IPS-NIHi7 (cell line): ENCODE measurements at regions not wholly inside any gene's neighbourhood (a gene's known extent, or its start where the extent isn't known, plus 50 kb on each side); places are given as distances from the start of the nearest gene placed in this dataset.
A peak's percentile ranks its signal among the peaks of the same experiment; 100 is the strongest.

Experiments used
- DNase-seq: peaks from one replicate; pipeline ENCODE4 v3.0.0; 2012; ENCODE audit warnings: mixed read lengths; ENCODE audit errors: extremely low spot score

DNA sequence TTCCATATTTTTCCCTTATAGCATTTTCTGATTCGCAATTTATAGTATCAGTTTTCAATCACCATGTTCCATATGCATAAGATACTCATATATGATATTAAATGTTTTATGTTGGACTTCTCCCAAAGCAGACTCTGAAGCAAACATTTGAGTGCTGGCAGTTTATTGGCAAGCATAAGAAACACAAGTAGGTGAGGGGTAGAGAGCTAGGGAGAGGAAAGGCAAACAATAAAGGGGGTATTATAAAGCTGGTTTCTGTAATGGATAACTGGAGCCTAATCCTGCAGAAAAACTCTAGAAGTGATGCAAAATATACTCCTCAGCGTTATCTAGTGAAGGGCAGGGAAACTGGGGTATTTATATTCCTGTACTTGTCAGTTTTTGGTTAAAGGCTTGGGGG, 491.5 kb upstream of the TGFBR2 start:
- no peak for DNase-seq

DNA sequence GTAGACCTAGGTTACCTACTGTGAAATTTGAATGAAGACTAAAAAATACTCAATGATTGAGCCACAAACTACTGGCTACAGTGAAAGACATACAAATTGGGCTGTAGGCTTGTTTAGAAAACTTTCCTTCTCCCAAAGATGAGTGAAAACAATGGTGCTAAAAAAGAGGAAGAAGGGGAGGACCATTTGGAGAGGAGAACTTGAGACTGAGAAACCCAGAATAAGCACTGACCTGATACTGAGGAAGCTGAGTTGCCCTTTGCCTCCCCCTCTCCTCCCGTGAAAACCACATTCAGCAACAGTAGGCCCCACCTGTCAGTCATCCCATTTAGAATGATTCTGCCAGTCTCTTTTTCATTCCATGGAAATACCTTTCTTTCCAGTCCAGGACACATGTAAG, 484.0 kb upstream of the TGFBR2 start:
- no peak for DNase-seq

DNA sequence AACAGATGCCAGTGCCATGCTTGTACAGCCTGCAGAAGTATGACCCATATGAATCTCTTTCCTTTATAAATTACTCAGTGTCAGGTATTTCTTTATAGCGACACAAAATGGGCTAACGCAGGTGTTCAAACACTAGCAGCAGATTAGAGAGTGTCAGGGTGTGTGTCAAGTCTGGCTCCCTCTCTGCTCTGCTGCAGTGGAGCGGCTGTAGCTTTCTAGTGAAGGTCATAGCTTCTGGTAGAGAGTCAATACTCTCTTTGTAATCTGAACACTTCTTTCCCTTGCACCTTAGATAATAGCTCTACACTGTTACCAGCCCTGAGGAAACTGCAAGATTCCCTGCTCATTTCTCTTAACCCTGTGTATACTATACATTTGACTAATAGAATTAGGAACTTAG, 483.2 kb upstream of the TGFBR2 start:
- DNase-seq = no peak

GRCh38 chr3:30123755-30124154, 482.6 kb upstream of the TGFBR2 start:
- DNase-seq = no peak

DNA sequence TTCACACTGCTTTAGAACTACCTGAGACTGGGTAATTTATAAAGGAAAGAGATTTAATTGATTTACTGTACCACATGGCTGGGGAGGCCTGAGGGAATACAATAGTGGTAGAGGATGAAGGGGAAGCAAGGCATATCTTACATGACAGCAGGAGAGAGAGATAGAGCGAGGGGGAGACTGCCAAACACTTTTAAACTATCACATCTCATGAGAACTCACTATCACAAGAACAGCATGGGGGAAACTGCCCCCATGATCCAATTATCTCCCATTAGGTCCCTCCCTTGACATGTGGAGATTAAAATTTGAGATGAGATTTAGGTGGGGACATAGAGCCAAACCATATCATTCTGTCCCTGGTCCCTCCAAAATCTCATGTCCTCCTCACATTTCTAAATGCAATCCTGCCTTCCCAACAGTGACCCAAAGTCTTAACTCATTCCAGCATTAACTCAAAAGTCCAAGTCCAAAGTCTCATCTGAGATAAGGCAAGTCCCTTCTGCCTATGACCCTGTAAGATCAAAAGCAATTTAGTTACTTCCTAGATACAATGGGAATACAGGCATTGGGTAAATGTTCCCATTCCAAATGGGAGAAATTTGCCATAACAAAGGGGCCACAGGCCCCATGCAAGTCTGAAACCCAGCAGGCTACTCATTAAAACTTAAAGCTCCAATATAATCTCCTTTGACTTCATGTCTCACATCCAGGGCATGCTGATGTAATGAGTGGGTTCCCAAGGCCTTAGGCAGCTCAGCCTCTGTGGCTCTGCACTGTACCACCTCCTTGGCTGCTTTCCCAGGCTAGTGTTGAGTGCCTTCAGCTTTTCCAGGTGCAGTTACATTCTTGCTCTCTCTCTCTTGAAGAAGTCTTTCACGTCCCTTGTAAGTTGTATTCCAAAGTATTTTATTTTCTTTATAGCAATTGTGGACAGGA, 481.7 kb upstream of the TGFBR2 start:
- no peak for DNase-seq

- no peak for DNase-seq
These were observed 476.6 kb upstream of the TGFBR2 start for GRCh38 chr3:30129765-30130164.

GRCh38 chr3:30130391-30130790, 476.0 kb upstream of the TGFBR2 start:
- DNase-seq = no peak

GRCh38 chr3:30131191-30131590, 475.2 kb upstream of the TGFBR2 start:
- DNase-seq = no peak

GRCh38 chr3:30135190-30135589, 471.2 kb upstream of the TGFBR2 start:
- peak; percentile 15 for DNase-seq

DNA sequence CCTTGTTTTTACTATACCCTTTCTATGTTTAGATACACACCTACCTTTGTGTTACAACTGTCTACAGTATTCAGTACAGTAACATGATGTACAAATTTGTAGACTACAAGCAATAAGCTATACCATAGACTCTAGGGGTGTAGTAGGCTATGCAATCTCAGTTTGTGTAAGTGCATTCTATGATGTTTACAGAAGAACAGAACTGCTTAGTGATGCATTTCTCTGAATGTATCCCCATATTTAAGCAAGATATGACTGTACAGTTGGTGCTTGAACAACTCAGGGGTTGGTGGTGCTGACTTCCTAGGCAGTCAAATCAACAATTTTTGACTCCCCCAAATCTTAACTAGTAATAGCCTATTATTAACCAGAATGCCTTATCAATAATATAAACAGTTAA, 467.1 kb upstream of the TGFBR2 start:
- no peak for DNase-seq

GRCh38 chr3:30140356-30141075, 465.9 kb upstream of the TGFBR2 start:
- no peak for DNase-seq

- no peak for DNase-seq
These were observed 465.2 kb upstream of the TGFBR2 start for GRCh38 chr3:30141178-30141581.

DNA sequence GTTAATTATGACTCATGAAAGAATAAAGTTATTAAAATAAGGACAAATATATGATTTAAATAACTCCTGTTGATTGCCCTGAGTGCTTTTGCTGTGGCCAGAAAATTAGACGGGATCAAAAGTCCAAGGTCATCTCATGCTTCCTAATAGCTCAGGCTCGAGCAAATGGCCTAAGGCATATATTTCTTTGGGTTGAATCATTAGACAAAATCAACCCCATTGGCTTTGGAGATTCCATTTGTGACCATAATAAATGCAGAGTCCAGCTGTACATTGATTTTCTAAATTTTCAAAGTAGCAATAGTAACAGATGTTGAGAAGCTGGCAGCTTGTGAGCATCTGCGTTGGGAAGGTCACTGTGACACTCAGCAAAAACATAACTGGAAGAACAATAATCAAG, 464.5 kb upstream of the TGFBR2 start:
- no peak for DNase-seq

DNA sequence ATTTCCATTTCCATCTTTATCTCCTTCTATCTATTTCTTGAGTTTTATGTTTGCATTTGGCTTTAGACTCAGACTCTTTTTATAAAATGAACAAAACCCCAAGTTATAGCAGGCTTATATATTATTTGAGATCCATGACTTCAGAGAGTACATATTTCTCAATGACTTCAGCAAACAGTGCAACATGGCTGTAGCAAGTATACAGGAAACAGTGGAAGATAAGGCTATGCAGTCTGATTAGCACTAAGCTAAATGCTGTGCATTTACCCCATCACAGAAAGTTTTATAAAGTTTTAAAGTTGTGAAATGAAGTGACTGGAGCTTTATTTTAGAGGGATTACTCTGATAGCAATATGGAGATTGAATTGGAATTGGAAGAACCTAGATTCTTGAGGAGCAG, 463.5 kb upstream of the TGFBR2 start:
- no peak for DNase-seq

DNA sequence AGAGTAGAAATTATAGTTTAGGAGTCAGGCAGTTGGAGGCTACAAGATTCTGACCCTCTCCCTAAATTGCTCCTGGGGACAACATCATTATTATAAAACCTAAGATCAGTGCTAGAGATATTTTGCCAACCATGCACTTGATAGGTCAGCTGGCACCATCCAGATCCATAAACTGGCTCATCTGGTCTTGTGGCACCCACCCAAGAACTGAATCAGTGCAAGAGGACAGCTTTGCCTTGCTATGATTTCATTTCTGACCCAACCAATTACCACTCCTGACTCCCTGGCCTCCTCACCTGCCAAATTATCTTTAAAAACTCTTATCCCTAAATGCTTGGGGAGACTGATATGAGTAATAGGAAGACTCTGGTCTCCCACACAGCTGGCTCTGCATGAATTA, 461.1 kb upstream of the TGFBR2 start:
- no peak for DNase-seq

- no peak for DNase-seq
These were observed 459.4 kb upstream of the TGFBR2 start for GRCh38 chr3:30146978-30147377.

DNA sequence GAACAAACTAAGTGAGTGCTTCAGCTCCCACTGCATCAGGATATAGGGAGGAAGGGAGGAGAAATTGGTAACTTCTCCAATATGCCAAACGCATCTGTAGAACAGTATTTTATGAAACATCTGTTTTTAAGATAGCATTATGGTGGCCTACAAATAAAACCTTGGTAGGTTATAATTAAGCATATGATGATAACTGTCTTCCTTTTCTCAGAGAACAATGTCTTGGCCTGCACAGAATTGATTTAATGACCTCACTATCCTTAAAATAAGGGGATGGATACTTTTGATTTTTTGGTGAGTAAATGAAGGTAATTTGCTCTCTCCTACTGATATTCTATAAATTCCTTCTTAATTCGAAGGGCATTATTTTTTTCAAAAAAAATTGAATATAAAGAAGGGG, 451.5 kb upstream of the TGFBR2 start:
- no peak for DNase-seq

GRCh38 chr3:30155755-30156154, 450.6 kb upstream of the TGFBR2 start:
- no peak for DNase-seq

DNA sequence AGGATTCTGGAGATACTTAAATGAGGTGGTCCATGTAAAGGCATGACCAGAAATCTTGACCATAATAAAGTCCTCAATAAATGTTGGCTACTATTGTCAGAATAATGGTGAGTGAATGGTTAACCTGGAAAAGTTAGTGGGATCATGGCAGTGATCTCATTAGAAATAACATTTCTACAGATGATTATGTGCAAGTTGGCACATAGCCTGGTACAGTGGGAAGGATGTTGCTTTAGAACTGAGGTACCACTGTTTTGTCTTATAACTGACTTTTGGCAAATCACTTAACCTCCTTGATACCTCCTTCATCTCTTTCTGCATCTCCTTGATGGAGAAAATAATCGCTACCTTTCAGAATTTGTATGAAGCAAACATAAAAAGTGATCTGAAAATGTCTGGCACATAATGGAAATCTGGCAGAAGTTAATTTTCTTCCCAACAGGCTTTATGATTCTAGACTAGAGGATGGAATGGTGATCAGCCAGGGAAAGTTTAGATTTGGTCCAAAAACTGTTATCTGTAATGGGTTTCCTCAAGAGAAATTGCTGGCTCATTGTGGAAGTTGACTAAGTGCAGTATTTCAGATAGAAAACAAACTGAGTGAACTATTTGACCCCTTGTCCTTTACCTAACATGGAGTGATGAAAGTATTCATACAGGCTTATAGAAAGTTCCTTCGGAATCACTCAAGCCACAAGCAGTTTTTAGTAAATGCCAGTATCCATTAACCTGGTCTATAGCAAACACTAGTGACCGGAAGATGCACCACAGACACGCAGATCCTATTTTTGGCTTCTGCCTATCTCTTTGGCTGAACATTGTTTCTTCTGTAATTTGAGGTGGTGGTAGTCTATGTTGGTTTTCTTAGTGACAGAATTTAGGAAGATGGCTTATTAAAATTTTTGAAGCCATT, 449.6 kb upstream of the TGFBR2 start:
- DNase-seq = no peak

DNA sequence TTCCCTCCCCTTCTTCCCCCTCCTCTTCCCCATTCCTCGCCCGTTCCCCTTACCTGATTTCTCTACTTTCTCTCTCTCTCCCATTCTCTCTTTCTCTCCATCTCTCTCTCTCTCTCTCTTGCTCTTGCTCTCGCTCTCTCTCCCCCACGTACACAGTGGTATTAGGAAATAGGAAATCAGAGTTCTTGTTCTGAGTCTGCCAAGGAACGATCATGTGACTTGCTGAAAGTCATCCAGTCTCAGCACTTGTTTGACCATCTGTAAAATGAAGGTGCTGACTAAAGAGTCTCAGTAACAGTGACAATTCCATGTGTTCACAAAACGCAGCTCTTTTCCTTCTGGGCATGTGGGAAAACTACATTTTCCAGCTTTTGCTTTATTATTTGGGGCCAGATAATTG, 445.0 kb upstream of the TGFBR2 start:
- no peak for DNase-seq

DNA sequence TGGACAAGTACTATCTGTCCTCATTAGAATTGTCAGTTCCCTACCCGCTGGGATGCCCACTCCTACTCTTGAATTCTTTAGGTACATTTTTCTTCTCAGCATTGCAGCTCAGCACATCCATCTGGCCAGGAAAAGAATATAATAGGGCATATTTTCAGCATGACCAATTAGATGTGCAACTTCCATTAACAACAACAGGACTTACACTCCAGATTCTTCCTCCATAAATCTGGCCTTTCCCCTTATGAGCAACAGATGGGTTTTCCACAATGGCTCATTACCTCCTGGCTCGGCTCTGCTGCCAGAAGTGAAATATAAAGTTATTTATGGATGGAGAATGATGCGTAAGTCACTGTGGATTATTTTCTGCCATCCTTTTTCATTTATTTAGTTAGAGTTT, 443.8 kb upstream of the TGFBR2 start:
- DNase-seq = no peak

DNA sequence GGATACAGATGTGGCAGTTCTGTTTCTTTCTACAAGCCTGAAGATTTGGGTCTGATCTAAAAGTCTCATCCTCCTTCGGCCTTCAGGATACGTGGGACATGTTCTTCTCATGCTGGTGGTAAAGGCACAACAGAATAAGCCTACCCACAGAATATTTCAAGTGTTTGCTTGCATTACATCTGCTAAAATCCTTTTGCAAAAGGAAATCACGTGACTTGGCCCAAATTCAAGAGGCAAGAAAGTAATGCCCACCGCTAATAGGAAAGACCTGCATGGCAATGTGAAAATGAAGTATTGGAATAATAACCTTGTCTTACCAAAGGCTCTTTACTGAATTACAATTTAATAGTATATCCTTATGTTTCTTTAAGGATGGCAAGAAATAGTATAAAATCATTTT, 439.9 kb upstream of the TGFBR2 start:
- no peak for DNase-seq
